Head of caudate nucleus (tissue), 42 donors: ENCODE measurements at regions not wholly inside any gene's neighbourhood (a gene's known extent, or its start where the extent isn't known, plus 50 kb on each side); places are given as distances from the start of the nearest gene placed in this dataset.

ENCODE experiments used
- DNase-seq, 42 donors: peaks; one replicate each; pipeline versions ENCODE4 v3.0.0 to v3.0.0-alpha.2; 2020 to 2021; ENCODE audit warnings: mixed read lengths in 7 of 42
- intact Hi-C: fragments of 100-400 bp; cut with DNase I; formaldehyde crosslinking; loops from one replicate; pipeline ENCODE4 v1.15.0; 2022

- intact Hi-C loops: no loop called here
- DNase-seq: no peak
These were observed 55.5 kb downstream of the GSPT2 start for GRCh38 chrX:51798701-51799100.

DNA sequence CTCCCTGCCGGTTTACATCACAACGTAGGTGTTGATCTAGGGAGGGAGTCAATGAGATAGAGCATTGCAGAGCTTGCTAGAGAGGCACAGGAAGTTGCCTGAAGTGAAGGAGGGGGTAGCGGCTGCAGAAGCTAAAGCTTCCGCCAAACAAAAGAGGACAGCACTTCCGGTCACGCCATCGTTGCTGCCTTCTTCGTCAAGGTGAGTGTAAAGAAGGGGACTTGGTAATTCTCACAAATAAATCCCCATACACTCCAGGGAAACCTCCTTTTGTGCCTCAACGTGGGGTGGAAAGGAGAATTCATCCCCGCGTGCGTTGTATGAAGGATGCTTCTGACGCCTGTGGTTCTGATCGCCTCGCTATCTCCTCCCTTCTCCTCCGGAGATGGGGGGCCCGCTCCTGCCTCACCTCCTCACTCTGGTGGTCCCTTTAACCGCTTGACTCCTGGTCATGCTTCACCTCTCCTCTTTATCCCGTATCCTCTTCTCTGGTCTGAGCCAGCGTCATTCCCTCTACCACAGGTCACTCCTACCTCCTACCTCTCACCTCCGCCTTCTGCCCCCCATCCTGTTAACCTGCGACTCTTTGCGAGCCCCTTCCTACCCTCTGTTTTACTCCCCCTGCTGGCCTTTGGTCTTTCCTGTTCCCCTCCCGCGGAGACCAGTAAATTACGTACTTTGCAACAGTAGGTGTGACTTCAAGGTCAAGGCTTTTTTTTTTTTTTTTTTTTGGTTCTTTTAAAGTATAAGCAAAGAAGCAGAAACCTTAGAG, 59.9 kb downstream of the GSPT2 start:
- peak; percentile 39 to 86 (median 60) for DNase-seq

DNA sequence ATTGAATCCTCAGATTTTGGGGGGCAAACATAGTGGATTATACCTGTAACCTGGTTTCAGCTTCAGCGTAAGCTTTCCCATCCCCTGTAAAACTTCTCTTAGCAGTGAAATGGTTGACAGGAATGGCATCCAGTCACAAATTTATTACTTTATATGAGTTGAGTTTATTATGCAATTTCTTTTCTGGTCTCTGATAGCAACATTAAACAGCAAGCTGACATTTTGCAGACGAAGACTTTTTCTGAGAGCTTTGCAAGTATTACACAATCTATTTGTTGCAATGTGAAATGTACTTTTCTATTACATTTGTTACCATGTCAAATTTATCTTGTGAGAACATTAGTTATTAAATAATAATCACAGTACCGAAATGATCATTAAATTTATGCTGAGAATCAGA, 60.6 kb downstream of the GSPT2 start:
- DNase-seq: no peak
- intact Hi-C loops: no loop called here

More for the DNA sequence above, 59.9 kb downstream of the GSPT2 start:
- intact Hi-C loops: no loop called here

GRCh38 chrX:51804741-51805140, 61.5 kb downstream of the GSPT2 start:
- DNase-seq: no peak
- intact Hi-C loops: no loop called here

GRCh38 chrX:51813886-51814460, 70.7 kb downstream of the GSPT2 start:
- peak in 6 of 42 donors; percentile 4 to 36 (median 14) for DNase-seq

DNA sequence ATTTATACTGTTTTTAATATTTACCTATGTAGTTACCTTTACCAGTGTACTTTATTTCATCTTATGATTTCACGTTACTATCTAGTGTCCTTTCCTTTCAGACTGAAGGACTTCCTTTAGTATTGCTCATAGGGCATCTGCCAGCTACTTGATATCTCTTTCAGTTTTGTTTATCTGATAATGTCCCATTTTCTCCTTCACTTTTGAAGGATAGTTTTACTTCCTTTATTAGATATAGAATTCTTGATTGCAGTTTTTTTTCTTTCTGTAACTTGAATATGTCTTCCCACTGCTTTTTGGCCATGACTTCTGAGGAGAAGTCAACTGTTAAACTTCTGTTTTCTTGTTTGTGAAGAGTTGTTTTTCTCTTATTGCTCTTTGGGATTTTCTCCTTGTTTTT, 69.4 kb upstream of the MAGED1 start:
- no peak for DNase-seq
- intact Hi-C loops: no loop called here

More at GRCh38 chrX:51813886-51814460, 70.7 kb downstream of the GSPT2 start:
- intact Hi-C loops: no loop called here

DNA sequence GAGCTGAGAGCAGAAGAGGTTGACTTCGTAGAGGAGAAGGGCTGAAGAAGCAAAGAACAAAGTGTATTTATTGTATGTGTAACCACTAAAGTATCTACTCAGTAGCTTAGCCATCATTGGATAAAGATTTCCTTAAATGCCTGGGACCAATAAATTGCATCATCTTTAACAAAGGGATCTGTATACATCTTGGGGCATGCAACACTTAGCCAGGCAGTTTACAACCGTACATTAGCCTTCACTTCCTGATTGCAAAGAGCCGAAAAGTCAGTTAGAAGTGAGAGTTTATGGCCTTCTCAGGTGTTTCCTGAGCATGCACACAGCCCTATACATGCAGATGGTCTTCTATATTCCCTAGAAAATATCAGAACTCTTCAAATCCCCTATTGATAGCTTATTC, 68.0 kb upstream of the MAGED1 start:
- DNase-seq: no peak
- intact Hi-C loops: no loop called here

GRCh38 chrX:51834076-51834475, 59.3 kb upstream of the MAGED1 start:
- no peak for DNase-seq
- intact Hi-C loops: no loop called here

DNA sequence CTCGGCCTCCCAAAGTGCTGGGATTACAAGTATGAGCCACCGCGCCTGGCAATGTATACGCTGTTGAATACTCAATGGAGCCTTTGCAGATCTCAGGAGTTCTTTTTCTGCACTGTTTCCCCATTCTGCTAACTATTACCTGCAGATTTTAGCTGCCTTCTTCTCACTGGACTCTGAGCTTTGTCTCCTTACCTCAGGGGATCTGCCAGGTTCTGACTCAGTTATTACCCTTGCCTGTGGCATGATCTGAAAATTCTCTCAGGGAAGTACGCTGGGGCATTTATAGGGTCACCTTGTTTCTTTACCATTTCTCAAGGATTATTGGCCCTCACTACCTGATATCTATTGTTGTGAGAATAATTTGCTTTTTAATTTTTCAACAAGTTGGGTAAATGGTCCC, 56.6 kb upstream of the MAGED1 start:
- DNase-seq: no peak
- intact Hi-C loops: no loop called here

GRCh38 chrX:51837451-51837850, 56.0 kb upstream of the MAGED1 start:
- DNase-seq: no peak
- intact Hi-C loops: no loop called here

- DNase-seq: peak in 30 of 42 donors; percentile 4 to 55 (median 24)
- intact Hi-C loops: no loop called here
These were observed 55.5 kb upstream of the MAGED1 start for GRCh38 chrX:51837921-51838320.
